DMS79 treated with DMSO at 0.1 percent for 48 hours (cell line): ENCODE measurements at regions not wholly inside any gene's neighbourhood (a gene's known extent, or its start where the extent isn't known, plus 50 kb on each side); places are given as distances from the start of the nearest gene placed in this dataset.

Source experiments
- DNase-seq: peaks from one replicate; lab custom pipeline; 2025; lab: John Stamatoyannopoulos, UW

- no peak for DNase-seq
Observed at GRCh38 chr11:70703141-70704064, 305.1 kb downstream of the CTTN start.

GRCh38 chr11:70705097-70705496 lies 306.8 kb downstream of the CTTN start:
- DNase-seq, result no peak

- DNase-seq, result no peak
Observed at GRCh38 chr11:70705930-70706329, 307.6 kb downstream of the CTTN start.

- DNase-seq, result no peak
Observed at GRCh38 chr11:70707821-70708220, 309.5 kb downstream of the CTTN start.

- DNase-seq, result no peak
Observed at GRCh38 chr11:70709596-70709995, 311.3 kb downstream of the CTTN start.

- DNase-seq, result no peak
Observed at GRCh38 chr11:70710192-70710591, 311.9 kb downstream of the CTTN start.

- DNase-seq, result no peak
Observed at GRCh38 chr11:70710601-70711000, 312.3 kb downstream of the CTTN start.

GRCh38 chr11:70711095-70711910 lies 313.0 kb downstream of the CTTN start:
- no peak for DNase-seq

GRCh38 chr11:70711911-70712185 lies 313.5 kb downstream of the CTTN start:
- DNase-seq, result no peak

GRCh38 chr11:70712471-70712870 lies 314.1 kb downstream of the CTTN start:
- no peak for DNase-seq

GRCh38 chr11:70713086-70713835 lies 314.9 kb downstream of the CTTN start:
- DNase-seq, result no peak

- DNase-seq, result no peak
Observed at GRCh38 chr11:70713988-70714665, 315.8 kb downstream of the CTTN start.

- DNase-seq, result no peak
Observed at GRCh38 chr11:70715166-70715951, 317.0 kb downstream of the CTTN start.

- no peak for DNase-seq
Observed at GRCh38 chr11:70716216-70716615, 317.9 kb downstream of the CTTN start.

- DNase-seq, result no peak
Observed at GRCh38 chr11:70716986-70717775, 318.9 kb downstream of the CTTN start.

GRCh38 chr11:70717936-70718595 lies 319.7 kb downstream of the CTTN start:
- no peak for DNase-seq

GRCh38 chr11:70719516-70719915 lies 321.2 kb downstream of the CTTN start:
- DNase-seq, result peak; percentile 7

GRCh38 chr11:70720281-70720680 lies 322.0 kb downstream of the CTTN start:
- DNase-seq, result peak; percentile 70

GRCh38 chr11:70721006-70721405 lies 322.7 kb downstream of the CTTN start:
- peak; percentile 82 for DNase-seq

- DNase-seq, result no peak
Observed at GRCh38 chr11:70725278-70725677, 326.9 kb downstream of the CTTN start.
